ENCODE measurements at regions not wholly inside any gene's neighbourhood (a gene's known extent, or its start where the extent isn't known, plus 50 kb on each side); places are given as distances from the start of the nearest gene placed in this dataset.
"Not testable (repeated sequence)": the region's sequence is repeated elsewhere in the genome, so short reads cannot be mapped to it uniquely, and the experiment has no call there.

GRCh38 chr4:124887739-124888138 is 175.2 kb upstream of the ANKRD50 start:
- no peak for DNase-seq (ENCODE audit: low spot score)

GRCh38 chr4:124884316-124884715 is 171.8 kb upstream of the ANKRD50 start:
- no peak for DNase-seq (ENCODE audit: low spot score)

GRCh38 chr4:124883632-124884031 is 171.1 kb upstream of the ANKRD50 start:
- DNase-seq (ENCODE audit: low spot score), result no peak

- no peak for DNase-seq (ENCODE audit: low spot score)
These were observed 166.7 kb upstream of the ANKRD50 start for GRCh38 chr4:124879195-124879594.

- no peak for DNase-seq (ENCODE audit: low spot score)
These were observed 161.6 kb upstream of the ANKRD50 start for GRCh38 chr4:124874172-124874450.

- DNase-seq (ENCODE audit: low spot score), result no peak
These were observed 161.0 kb upstream of the ANKRD50 start for GRCh38 chr4:124873361-124874171.

GRCh38 chr4:124872659-124873058 is 160.1 kb upstream of the ANKRD50 start:
- DNase-seq (ENCODE audit: low spot score), result no peak

GRCh38 chr4:124869961-124870495 is 157.5 kb upstream of the ANKRD50 start:
- DNase-seq (ENCODE audit: low spot score), result no peak

GRCh38 chr4:124868495-124868894 is 156.0 kb upstream of the ANKRD50 start:
- DNase-seq (ENCODE audit: low spot score), result no peak

- DNase-seq (ENCODE audit: low spot score), result no peak
These were observed 155.0 kb upstream of the ANKRD50 start for GRCh38 chr4:124867536-124867935.

- no peak for DNase-seq (ENCODE audit: low spot score)
These were observed 153.8 kb upstream of the ANKRD50 start for GRCh38 chr4:124866301-124866700.

- no peak for DNase-seq (ENCODE audit: low spot score)
These were observed 150.6 kb upstream of the ANKRD50 start for GRCh38 chr4:124863040-124863545.

GRCh38 chr4:124862261-124862660 is 149.7 kb upstream of the ANKRD50 start:
- DNase-seq (ENCODE audit: low spot score), result peak; percentile 6

GRCh38 chr4:124861761-124862160 is 149.2 kb upstream of the ANKRD50 start:
- peak; percentile 10 for DNase-seq (ENCODE audit: low spot score)

- DNase-seq (ENCODE audit: low spot score), result peak; percentile 38
These were observed 142.4 kb upstream of the ANKRD50 start for GRCh38 chr4:124854968-124855367.

- no peak for DNase-seq (ENCODE audit: low spot score)
These were observed 139.2 kb upstream of the ANKRD50 start for GRCh38 chr4:124851741-124852140.

- DNase-seq (ENCODE audit: low spot score), result no peak
These were observed 133.8 kb upstream of the ANKRD50 start for GRCh38 chr4:124846306-124846705.

- no peak for DNase-seq (ENCODE audit: low spot score)
These were observed 127.4 kb upstream of the ANKRD50 start for GRCh38 chr4:124839786-124840390.

- DNase-seq (ENCODE audit: low spot score), result no peak
These were observed 121.4 kb upstream of the ANKRD50 start for GRCh38 chr4:124833831-124834505.

- DNase-seq (ENCODE audit: low spot score), result no peak
These were observed 115.8 kb upstream of the ANKRD50 start for GRCh38 chr4:124828382-124828781.

- DNase-seq (ENCODE audit: low spot score), result no peak
These were observed 105.0 kb upstream of the ANKRD50 start for GRCh38 chr4:124817531-124817930.

- not testable (repeated sequence) for DNase-seq (ENCODE audit: low spot score)
These were observed 99.7 kb upstream of the ANKRD50 start for GRCh38 chr4:124812203-124812602.

- no peak for DNase-seq (ENCODE audit: low spot score)
These were observed 98.3 kb upstream of the ANKRD50 start for GRCh38 chr4:124810827-124811226.
